ENCODE measurements at regions not wholly inside any gene's neighbourhood (a gene's known extent, or its start where the extent isn't known, plus 50 kb on each side); places are given as distances from the start of the nearest gene placed in this dataset.

DNA sequence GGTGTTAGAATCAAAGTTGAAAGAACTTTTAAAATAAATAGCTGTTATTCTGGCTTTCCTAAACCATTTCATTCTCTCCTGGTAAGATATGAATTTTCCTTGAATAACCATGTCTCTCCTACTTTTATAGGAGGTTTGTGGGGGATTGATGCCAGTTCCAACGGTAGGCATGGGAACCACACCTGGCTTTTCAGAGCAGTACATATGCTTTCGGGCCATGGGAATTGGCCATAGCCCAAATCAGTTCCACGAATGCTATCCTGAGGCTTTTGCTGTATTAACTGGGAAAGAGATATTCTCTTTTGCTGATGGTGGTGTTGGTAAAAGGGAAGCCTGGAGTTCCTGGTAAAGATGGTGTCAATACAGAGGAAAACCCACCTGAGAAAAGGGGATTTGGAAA, 396.2 kb upstream of the ZNF385D start:
- H4K20me1 ChIP-seq (ENCODE audit: insufficient read depth) = no peaks in the 10 kb centered on the region
- ChIA-PET CTCF (no interaction called here), POLR2A (no interaction called here)

More for the DNA sequence above, 396.2 kb upstream of the ZNF385D start:
- H3K36me3 ChIP-seq (ENCODE audit: control insufficient read depth in 1 of 2, insufficient read depth in 2 of 2, low read length in 2 of 2) = no peaks in the 10 kb centered on the region
- H3K9me3 ChIP-seq (ENCODE audit: control insufficient read depth in 1 of 2, insufficient read depth in 1 of 2, low read depth in 1 of 2, low read length in 2 of 2) = peaks cover 6% of the 10 kb centered on the region in 2 experiments; a peak in 2 of 4 replicates
- RAD21 ChIA-PET (ENCODE audit: low non-redundant PET in 1 of 2, low total read pairs in 2 of 2, uncharacterized antibody in 2 of 2, unreplicated experiment in 2 of 2) = no interaction called here
- H3K27ac ChIP-seq (ENCODE audit: low read depth, low read length) = no peak overlapping the region
- BruUV-seq (replicated peaks) = no TSS peak
- H2AFZ ChIP-seq (ENCODE audit: low read depth, low read length, poor library complexity, severe bottlenecking) = no peak overlapping the region
- intact Hi-C loops (cut with micrococcal nuclease) = no loop called here
- H3K4me1 ChIP-seq (ENCODE audit: control insufficient read depth in 1 of 2, insufficient read depth in 2 of 2, low read length in 2 of 2) = no peaks in the 10 kb centered on the region
- H3K27me3 ChIP-seq (ENCODE audit: insufficient read depth, low read length) = no peaks in the 10 kb centered on the region
- no peak overlapping the region for H3K4me2 ChIP-seq (ENCODE audit: low read length)
- TF ChIP-seq REST (IDR thresholded peaks at IDR 0.05; ENCODE audit: low read depth) = no peak
- TF ChIP-seq TCF7L2 (IDR thresholded peaks at IDR 0.05; ENCODE audit: borderline replicate concordance, extremely low read depth, insufficient read depth, insufficient read length) = no peak
- no peak for TF ChIP-seq CEBPB (IDR thresholded peaks at IDR 0.05; ENCODE audit: low read depth)
- no peak for TF ChIP-seq FOSL1 (IDR thresholded peaks at IDR 0.05; ENCODE audit: low read depth)
- no peak overlapping the region for H3K9ac ChIP-seq (ENCODE audit: low read length)
- no peak overlapping the region for H3K4me3 ChIP-seq (replicated peaks in 1 of 2; ENCODE audit: low read depth in 1 of 2, low read length in 2 of 2)
- H3K79me2 ChIP-seq (ENCODE audit: insufficient read depth, low read length) = no peaks in the 10 kb centered on the region
- ATAC-seq = no peak
- DNase-seq (ENCODE audit: low read depth, low spot score) = no peak
- no peaks in the 10 kb centered on the region for H3K9me2 ChIP-seq (ENCODE audit: insufficient read depth)
